Upper lobe of right lung (tissue), 1 donor: ENCODE measurements at regions not wholly inside any gene's neighbourhood (a gene's known extent, or its start where the extent isn't known, plus 50 kb on each side); places are given as distances from the start of the nearest gene placed in this dataset.

Source experiments
- ATAC-seq: fragments of 200-7000 bp; cut with Tn5 transposase; one replicate; pipeline ENCODE4 v1.9.1; 2020; ENCODE audit warnings: mild to moderate bottlenecking, moderate library complexity
- DNase-seq: peaks from one replicate; pipeline ENCODE4 v3.0.0-alpha.2; 2020
- H3K27ac ChIP-seq: fragments of 200-600 bp; one replicate; pipeline ENCODE4 v1.8.0; 2022
- H3K27me3 ChIP-seq: fragments of 200-600 bp; one replicate; pipeline ENCODE4 v1.8.0; 2022; ENCODE audit warnings: mild to moderate bottlenecking
- H3K36me3 ChIP-seq: fragments of 200-600 bp; one replicate; pipeline ENCODE4 v1.8.0; 2022
- H3K4me1 ChIP-seq: fragments of 200-600 bp; one replicate; pipeline ENCODE4 v1.8.0; 2022
- H3K4me3 ChIP-seq: fragments of 200-600 bp; one replicate; pipeline ENCODE4 v1.8.0; 2022; ENCODE audit warnings: mild to moderate bottlenecking
- H3K9me3 ChIP-seq: fragments of 200-600 bp; one replicate; pipeline ENCODE4 v1.8.0; 2022
- CTCF ChIP-seq: fragments of 200-600 bp; IDR thresholded peaks from one replicate; pipeline ENCODE4 v1.8.0; 2022; ENCODE audit warnings: antibody characterized with exemption
- intact Hi-C: fragments of 100-400 bp; cut with DNase I; formaldehyde crosslinking; loops from one replicate; pipeline ENCODE4 v1.11.0; 2022
- donor health status: DM: no; HTN: yes; CAD: no; lungs with severe emphysema.

GRCh38 chr16:77488652-77489051 is 53.8 kb upstream of the ADAMTS18 start:
- intact Hi-C loops, result no loop called here
- H3K27ac ChIP-seq, result no peak overlapping the region
- DNase-seq, result no peak
- no peak for TF ChIP-seq CTCF
- H3K4me3 ChIP-seq, result no peak overlapping the region
- H3K36me3 ChIP-seq, result no peaks in the 10 kb centered on the region
- ATAC-seq, result no peak
- H3K9me3 ChIP-seq, result no peaks in the 10 kb centered on the region
- no peaks in the 10 kb centered on the region for H3K4me1 ChIP-seq
- no peaks in the 10 kb centered on the region for H3K27me3 ChIP-seq

GRCh38 chr16:77491091-77491490 is 56.3 kb upstream of the ADAMTS18 start:
- H3K36me3 ChIP-seq, result no peaks in the 10 kb centered on the region
- no peaks in the 10 kb centered on the region for H3K9me3 ChIP-seq
- DNase-seq (no peak), ATAC-seq (no peak)
- no peak overlapping the region for H3K4me3 ChIP-seq
- H3K4me1 ChIP-seq, result no peaks in the 10 kb centered on the region
- H3K27me3 ChIP-seq, result no peaks in the 10 kb centered on the region
- intact Hi-C loops, result no loop called here
- no peak overlapping the region for H3K27ac ChIP-seq
- TF ChIP-seq CTCF, result no peak

GRCh38 chr16:77496934-77497333 is 62.1 kb upstream of the ADAMTS18 start:
- Histone ChIP-seq H3K9me3 (no peaks in the 10 kb centered on the region), H3K4me1 (no peaks in the 10 kb centered on the region), H3K27me3 (no peaks in the 10 kb centered on the region), H3K36me3 (no peaks in the 10 kb centered on the region), H3K4me3 (no peak overlapping the region), H3K27ac (no peak overlapping the region)
- TF ChIP-seq CTCF, result no peak
- no peak for DNase-seq
- intact Hi-C loops, result no loop called here
- no peak for ATAC-seq

GRCh38 chr16:77499373-77500285 is 64.8 kb upstream of the ADAMTS18 start:
- ATAC-seq (no peak), DNase-seq (no peak)
- no peak overlapping the region for H3K4me3 ChIP-seq
- no peaks in the 10 kb centered on the region for H3K4me1 ChIP-seq
- no peak for TF ChIP-seq CTCF
- H3K27ac ChIP-seq, result no peak overlapping the region
- no peaks in the 10 kb centered on the region for H3K9me3 ChIP-seq
- no peaks in the 10 kb centered on the region for H3K27me3 ChIP-seq
- intact Hi-C loops, result no loop called here
- H3K36me3 ChIP-seq, result no peaks in the 10 kb centered on the region

GRCh38 chr16:77500286-77500598 is 65.4 kb upstream of the ADAMTS18 start:
- no peaks in the 10 kb centered on the region for H3K9me3 ChIP-seq
- TF ChIP-seq CTCF, result no peak
- H3K4me1 ChIP-seq, result no peaks in the 10 kb centered on the region
- intact Hi-C loops, result no loop called here
- no peak for DNase-seq
- no peaks in the 10 kb centered on the region for H3K27me3 ChIP-seq
- no peak overlapping the region for H3K27ac ChIP-seq
- no peak for ATAC-seq
- H3K4me3 ChIP-seq, result no peak overlapping the region
- no peaks in the 10 kb centered on the region for H3K36me3 ChIP-seq
